HepG2 (cell line): ENCODE measurements at regions not wholly inside any gene's neighbourhood (a gene's known extent, or its start where the extent isn't known, plus 50 kb on each side); places are given as distances from the start of the nearest gene placed in this dataset.

ENCODE experiments used
- PHF20 ChIP-seq: sonication (generic); formaldehyde crosslinking; IDR thresholded peaks from 2 replicates; pipeline ENCODE4 v1.5.0; 2020; ENCODE audit warnings: mild to moderate bottlenecking, missing genetic modification reagents
- POLR2AphosphoS5 ChIP-seq: IDR thresholded peaks from 2 replicates; pipeline ENCODE4 v1.6.1; 2012; ENCODE audit warnings: low read depth, low read length
- PRDM10 ChIP-seq: sonication (generic); formaldehyde crosslinking; IDR thresholded peaks from 2 replicates; pipeline ENCODE4 v1.4.0; 2020; ENCODE audit warnings: low read depth, missing genetic modification reagents
- ZNF589 ChIP-seq: sonication (generic); formaldehyde crosslinking; conservative IDR thresholded peaks from 2 replicates; pipeline ENCODE4 v1.8.0; 2022; ENCODE audit warnings: mild to moderate bottlenecking, moderate library complexity, missing genetic modification reagents

- TF ChIP-seq ZNF589 (CRISPR knock-in tag) (no peak), POLR2AphosphoS5 (no peak), PHF20 (CRISPR knock-in tag) (no peak), PRDM10 (CRISPR knock-in tag) (no peak)
Measured at GRCh38 chr7:90092506-90092905, 61.8 kb upstream of the STEAP1 start.
